NB4 (cell line): ENCODE measurements at regions not wholly inside any gene's neighbourhood (a gene's known extent, or its start where the extent isn't known, plus 50 kb on each side); places are given as distances from the start of the nearest gene placed in this dataset.

Experiments
- DNase-seq: peaks from one replicate; pipeline ENCODE4 v3.0.0; 2010; ENCODE audit warnings: low read depth
- H3K4me3 ChIP-seq: one replicate; pipeline ENCODE4 v1.5.1; 2011; ENCODE audit warnings: mild to moderate bottlenecking, low read depth, low read length, moderate library complexity
- CTCF ChIP-seq: IDR thresholded peaks from one replicate; pipeline ENCODE4 v1.5.1; 2012; ENCODE audit warnings: low read depth, low read length
- MAX ChIP-seq: IDR thresholded peaks from 2 replicates; pipeline ENCODE4 v1.6.1; 2011; ENCODE audit warnings: low read depth, low read length
- MYC ChIP-seq: IDR thresholded peaks from 2 replicates; pipeline ENCODE4 v1.6.1; 2011; ENCODE audit warnings: low read depth, low read length
- POLR2A ChIP-seq: IDR thresholded peaks from 2 replicates; pipeline ENCODE4 v1.6.1; 2011; ENCODE audit warnings: mild to moderate bottlenecking; ENCODE audit not compliant: insufficient read length; ENCODE audit errors: extremely low read depth

GRCh38 chr10:10362800-10363199 lies 654.9 kb upstream of the CELF2 start:
- H3K4me3 ChIP-seq: no peak overlapping the region
- DNase-seq: no peak
- no peak for TF ChIP-seq MYC
- TF ChIP-seq POLR2A: no peak
- TF ChIP-seq MAX: no peak

GRCh38 chr10:10363217-10363616 lies 654.5 kb upstream of the CELF2 start:
- TF ChIP-seq MYC: no peak
- TF ChIP-seq CTCF: no peak
- no peak for TF ChIP-seq POLR2A
- no peak for TF ChIP-seq MAX
- H3K4me3 ChIP-seq: no peak overlapping the region
- no peak for DNase-seq

GRCh38 chr10:10364902-10365301 lies 652.8 kb upstream of the CELF2 start:
- no peak for TF ChIP-seq MYC
- no peak for TF ChIP-seq MAX
- no peak for TF ChIP-seq CTCF
- no peak for TF ChIP-seq POLR2A
- no peak overlapping the region for H3K4me3 ChIP-seq

GRCh38 chr10:10365676-10366075 lies 652.0 kb upstream of the CELF2 start:
- no peak for DNase-seq
- TF ChIP-seq MAX (no peak), MYC (no peak), CTCF (no peak), POLR2A (no peak)
- H3K4me3 ChIP-seq: no peak overlapping the region

More at GRCh38 chr10:10364902-10365301, 652.8 kb upstream of the CELF2 start:
- DNase-seq: no peak

GRCh38 chr10:10366836-10367235 lies 650.8 kb upstream of the CELF2 start:
- DNase-seq: no peak
- H3K4me3 ChIP-seq: no peak overlapping the region
- TF ChIP-seq MYC: no peak
- no peak for TF ChIP-seq POLR2A
- TF ChIP-seq MAX: no peak
- no peak for TF ChIP-seq CTCF

GRCh38 chr10:10367264-10367663 lies 650.4 kb upstream of the CELF2 start:
- TF ChIP-seq POLR2A (no peak), CTCF (no peak), MYC (no peak), MAX (no peak)
- H3K4me3 ChIP-seq: no peak overlapping the region

More at GRCh38 chr10:10367264-10367663, 650.4 kb upstream of the CELF2 start:
- DNase-seq: no peak
